CD4-positive, alpha-beta T cell treated with Interleukin-4 for 1 hour (primary cell): ENCODE measurements at regions not wholly inside any gene's neighbourhood (a gene's known extent, or its start where the extent isn't known, plus 50 kb on each side); places are given as distances from the start of the nearest gene placed in this dataset.

Experiments
- DNase-seq, 2 donors: peaks; one replicate each; pipeline ENCODE4 v3.0.0-alpha.2; 2020 to 2022

- no peak for DNase-seq
These were observed 71.8 kb upstream of the FOXP4 start for GRCh38 chr6:41474213-41474933.

- DNase-seq, result no peak
These were observed 71.0 kb upstream of the FOXP4 start for GRCh38 chr6:41475164-41475563.

GRCh38 chr6:41475737-41476357 lies 70.3 kb upstream of the FOXP4 start:
- no peak for DNase-seq

- no peak for DNase-seq
These were observed 69.8 kb upstream of the FOXP4 start for GRCh38 chr6:41476401-41476800.

- no peak for DNase-seq
These were observed 68.6 kb upstream of the FOXP4 start for GRCh38 chr6:41477572-41477971.

DNA sequence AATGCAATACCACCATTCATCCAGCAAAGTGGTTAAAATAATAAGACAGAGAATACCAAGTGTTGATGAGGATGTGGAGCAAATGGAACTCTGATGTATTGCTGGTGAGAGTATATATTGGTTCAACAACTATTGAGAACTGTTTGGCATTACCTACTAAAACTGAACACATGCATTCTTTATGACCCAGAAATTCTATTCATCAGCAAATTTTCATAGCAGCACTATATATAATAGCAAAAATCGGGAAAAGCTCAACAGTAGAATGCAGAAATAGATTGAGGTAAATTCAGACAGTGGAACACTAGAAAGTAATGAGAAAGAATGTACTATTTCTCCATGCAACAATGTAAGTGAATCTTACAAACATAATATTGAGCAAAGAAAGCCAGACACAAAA lies 62.2 kb upstream of the FOXP4 start:
- DNase-seq, result no peak

- no peak for DNase-seq
These were observed 58.2 kb upstream of the FOXP4 start for GRCh38 chr6:41487860-41488432.

DNA sequence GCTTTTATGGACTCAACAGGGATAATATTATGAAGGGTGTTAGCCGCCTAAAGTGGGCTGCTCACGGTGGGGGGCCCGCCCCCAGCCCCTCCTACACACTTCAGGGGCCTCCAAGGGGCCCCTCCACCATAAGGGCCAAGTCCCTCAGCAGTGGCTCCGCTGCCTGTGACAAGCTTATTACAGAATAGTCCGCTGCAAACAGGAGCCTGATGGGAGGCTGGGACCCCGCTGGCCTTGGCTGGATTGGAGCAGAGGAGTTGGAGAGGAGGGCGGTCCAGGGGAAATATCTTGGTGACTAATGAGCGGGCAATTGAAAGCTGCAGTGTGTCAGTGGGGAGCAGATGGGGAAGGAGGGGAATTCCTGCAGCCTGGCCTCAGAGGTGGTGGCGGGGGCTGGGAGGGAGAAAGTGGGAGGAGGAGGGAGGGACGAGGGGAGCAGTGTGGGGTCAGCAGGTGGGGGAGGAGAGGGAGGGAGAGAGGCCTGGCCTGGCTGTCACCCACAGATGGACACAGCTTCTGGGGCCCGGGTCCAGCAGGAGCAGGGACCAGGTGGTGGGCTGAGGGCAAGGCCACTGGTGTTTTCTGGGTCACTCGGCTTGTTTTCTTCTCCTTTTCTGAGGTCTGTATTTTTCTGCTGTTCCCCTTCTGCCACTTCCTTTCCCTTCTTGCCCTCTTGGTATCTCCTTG lies 57.6 kb upstream of the FOXP4 start:
- no peak for DNase-seq

GRCh38 chr6:41489120-41489851 lies 56.9 kb upstream of the FOXP4 start:
- DNase-seq, result no peak

GRCh38 chr6:41492261-41492891 lies 53.8 kb upstream of the FOXP4 start:
- no peak for DNase-seq

DNA sequence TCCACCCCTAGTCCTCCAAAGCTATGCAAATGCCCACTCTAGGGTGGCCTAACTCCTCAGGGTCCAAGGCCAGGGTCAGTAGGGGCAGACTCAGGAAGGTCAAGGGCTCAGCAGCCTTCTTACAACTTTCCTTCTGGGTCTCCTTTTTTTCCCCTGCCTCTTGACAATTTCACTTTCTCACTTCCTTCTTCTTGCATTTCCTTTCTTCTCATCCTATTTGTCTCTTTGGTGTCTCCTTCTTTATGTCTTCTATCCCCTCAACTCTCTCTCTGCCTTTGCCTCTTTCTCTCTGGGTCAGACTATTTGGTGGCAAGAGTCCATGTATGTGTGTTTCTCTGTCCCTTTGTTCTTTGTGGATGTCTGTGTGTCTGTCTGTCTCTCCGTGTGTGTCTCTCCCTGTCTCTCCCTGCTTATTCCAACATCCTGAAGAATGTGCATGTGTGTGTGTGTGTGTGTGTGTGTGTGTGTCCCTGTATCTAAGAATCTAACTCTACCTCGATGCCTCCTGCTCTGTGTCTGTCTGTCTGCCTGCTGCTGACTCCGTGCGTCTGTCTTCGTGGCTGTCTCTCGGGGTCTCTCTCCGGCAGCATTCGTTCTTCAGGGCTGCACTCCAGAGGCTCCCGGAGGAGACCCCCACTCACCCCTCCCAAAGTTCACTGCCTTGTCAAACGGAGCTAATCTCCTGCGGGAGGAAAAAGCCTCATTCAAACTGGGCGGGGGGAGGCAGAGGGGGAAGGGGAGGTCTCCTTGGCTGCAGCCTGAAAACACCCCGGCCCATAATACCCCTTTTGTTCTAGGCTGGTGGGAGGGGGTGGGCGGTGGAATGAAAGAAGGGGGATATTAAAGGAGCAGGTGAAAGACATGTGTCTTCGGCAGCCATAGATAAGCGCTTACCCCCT lies 51.7 kb upstream of the FOXP4 start:
- DNase-seq, result no peak
